OCI-LY1 (cell line): ENCODE measurements at regions not wholly inside any gene's neighbourhood (a gene's known extent, or its start where the extent isn't known, plus 50 kb on each side); places are given as distances from the start of the nearest gene placed in this dataset.

Source experiments
- H2AFZ ChIP-seq: fragments of 200-600 bp; sonication (generic), shearing (Covaris generic); 2 replicates; pipeline ENCODE4 v1.6.0; 2014; ENCODE audit warnings: antibody characterized with exemption, mild to moderate bottlenecking, low read length
- H3F3A ChIP-seq: fragments of 200-600 bp; sonication (generic), shearing (Covaris generic); 2 replicates; pipeline ENCODE4 v1.6.0; 2014; ENCODE audit warnings: mild to moderate bottlenecking, antibody characterized with exemption, low read length, moderate library complexity; ENCODE audit not compliant: insufficient read depth
- H3K27ac ChIP-seq: fragments of 200-600 bp; sonication (generic); 2 replicates; pipeline ENCODE4 v1.5.1; 2014; ENCODE audit warnings: low read length, mixed run types, mild to moderate bottlenecking, low read depth; ENCODE audit not compliant: poor library complexity, severe bottlenecking
- H3K27me3 ChIP-seq: fragments of 200-600 bp; sonication (generic); 2 replicates; pipeline ENCODE4 v1.6.0; 2014; ENCODE audit warnings: antibody characterized with exemption, mild to moderate bottlenecking, low read length, moderate library complexity; ENCODE audit not compliant: insufficient read depth
- H3K36me3 ChIP-seq: fragments of 200-600 bp; sonication (generic); 2 replicates; pipeline ENCODE4 v1.6.1; 2014; ENCODE audit warnings: mild to moderate bottlenecking, antibody characterized with exemption, low read length, moderate library complexity, mixed read lengths; ENCODE audit not compliant: insufficient read depth
- H3K4me1 ChIP-seq: fragments of 200-600 bp; sonication (generic); 2 replicates; pipeline ENCODE4 v1.5.1; 2014; ENCODE audit warnings: mild to moderate bottlenecking, low read length, moderate library complexity; ENCODE audit not compliant: insufficient read depth, severe bottlenecking
- H3K4me2 ChIP-seq: fragments of 200-600 bp; sonication (generic), shearing (Covaris generic); 2 replicates; pipeline ENCODE4 v1.6.1; 2014; ENCODE audit warnings: low read length
- H3K4me3 ChIP-seq: fragments of 200-600 bp; sonication (generic); 2 replicates; pipeline ENCODE4 v1.5.1; 2014; ENCODE audit warnings: low read length, low read depth, mild to moderate bottlenecking, mixed read lengths; ENCODE audit not compliant: poor library complexity, severe bottlenecking
- H3K79me2 ChIP-seq: fragments of 200-600 bp; shearing (Covaris generic); 2 replicates; pipeline ENCODE4 v1.6.1; 2016; ENCODE audit warnings: mixed run types, low read length, mixed read lengths; ENCODE audit not compliant: insufficient read depth
- H3K9ac ChIP-seq: fragments of 200-600 bp; sonication (generic), shearing (Covaris generic); 2 replicates; pipeline ENCODE4 v1.6.1; 2014; ENCODE audit warnings: mild to moderate bottlenecking, low read length, mixed read lengths
- H3K9me2 ChIP-seq: fragments of 200-600 bp; sonication (generic), shearing (Covaris generic); 2 replicates; pipeline ENCODE4 v1.6.1; 2014; ENCODE audit warnings: low read depth, mild to moderate bottlenecking, low read length, mixed read lengths
- H3K9me3 ChIP-seq: fragments of 200-600 bp; shearing (Covaris generic); 2 replicates; pipeline ENCODE4 v1.6.1; 2014; ENCODE audit warnings: low read length, mixed read lengths
- H4K20me1 ChIP-seq: fragments of 200-600 bp; sonication (generic), shearing (Covaris generic); 2 replicates; pipeline ENCODE4 v1.6.0; 2016; ENCODE audit warnings: mild to moderate bottlenecking, low read length; ENCODE audit not compliant: insufficient read depth
- CTCF ChIP-seq: fragments of 200-600 bp; sonication (generic), shearing (Covaris generic); IDR thresholded peaks from 2 replicates; pipeline ENCODE4 v1.5.1; 2017; ENCODE audit warnings: mild to moderate bottlenecking, antibody characterized with exemption, low read length, moderate library complexity, mixed read lengths
- EZH2 ChIP-seq: fragments of 200-600 bp; sonication (generic), shearing (Covaris generic); IDR thresholded peaks from 2 replicates; pipeline ENCODE4 v1.8.0; 2017; ENCODE audit warnings: borderline replicate concordance, mixed run types, mild to moderate bottlenecking, antibody characterized with exemption, low read length, moderate library complexity, mixed read lengths

GRCh38 chr1:104726917-104727316, 977.2 kb downstream of the AMY1C start:
- no peaks in the 10 kb centered on the region for H3K27me3 ChIP-seq
- H3K9me3 ChIP-seq = peaks cover 1% of the 10 kb centered on the region
- H3K9ac ChIP-seq = no peak overlapping the region
- H4K20me1 ChIP-seq = no peaks in the 10 kb centered on the region
- H3K79me2 ChIP-seq = no peaks in the 10 kb centered on the region
- no peak overlapping the region for H3K4me2 ChIP-seq
- H3K4me3 ChIP-seq = no peak overlapping the region
- no peaks in the 10 kb centered on the region; the same call in 1 of the 2 replicates for H3K9me2 ChIP-seq
- H2AFZ ChIP-seq = no peak overlapping the region
- H3K36me3 ChIP-seq = no peaks in the 10 kb centered on the region
- H3K27ac ChIP-seq = no peak overlapping the region
- no peaks in the 10 kb centered on the region; the same call in 1 of the 2 replicates for H3F3A ChIP-seq
- no peak for TF ChIP-seq EZH2
- no peak for TF ChIP-seq CTCF
- no peaks in the 10 kb centered on the region for H3K4me1 ChIP-seq

GRCh38 chr1:104733866-104734265, 984.2 kb downstream of the AMY1C start:
- Histone ChIP-seq H3K36me3 (no peaks in the 10 kb centered on the region), H3K4me1 (no peaks in the 10 kb centered on the region), H3K27me3 (no peaks in the 10 kb centered on the region), H3K9me3 (peaks cover 6% of the 10 kb centered on the region; the same call in 1 of the 2 replicates), H3K79me2 (no peaks in the 10 kb centered on the region), H2AFZ (no peak overlapping the region), H4K20me1 (no peaks in the 10 kb centered on the region), H3K27ac (no peak overlapping the region), H3K4me2 (no peak overlapping the region), H3F3A (no peaks in the 10 kb centered on the region), H3K9me2 (no peaks in the 10 kb centered on the region), H3K4me3 (no peak overlapping the region), H3K9ac (no peak overlapping the region)
- TF ChIP-seq CTCF = no peak
- no peak for TF ChIP-seq EZH2

GRCh38 chr1:104745875-104746274, 996.2 kb downstream of the AMY1C start:
- H3K4me2 ChIP-seq = no peak overlapping the region
- H3F3A ChIP-seq = no peaks in the 10 kb centered on the region
- H3K27ac ChIP-seq = no peak overlapping the region
- H3K36me3 ChIP-seq = no peaks in the 10 kb centered on the region
- no peaks in the 10 kb centered on the region for H3K9me3 ChIP-seq
- H2AFZ ChIP-seq = peak overlapping the region; percentile 46; the same call in 1 of the 2 replicates
- H3K9me2 ChIP-seq = no peaks in the 10 kb centered on the region
- peaks cover 6% of the 10 kb centered on the region for H3K4me1 ChIP-seq
- no peaks in the 10 kb centered on the region for H3K27me3 ChIP-seq
- H3K9ac ChIP-seq = no peak overlapping the region
- TF ChIP-seq CTCF (no peak), EZH2 (no peak)
- H3K4me3 ChIP-seq = no peak overlapping the region
- H4K20me1 ChIP-seq = no peaks in the 10 kb centered on the region
- no peaks in the 10 kb centered on the region for H3K79me2 ChIP-seq
